ENCODE measurements at regions not wholly inside any gene's neighbourhood (a gene's known extent, or its start where the extent isn't known, plus 50 kb on each side); places are given as distances from the start of the nearest gene placed in this dataset.

GRCh38 chr4:18860836-18861530 is 839.4 kb upstream of the LCORL start:
- no peaks in the 10 kb centered on the region for H3K9me2 ChIP-seq
- DNase-seq = no peak
- H2AFZ ChIP-seq (ENCODE audit: low read depth) = no peak overlapping the region
- no peak overlapping the region for H3K9ac ChIP-seq
- H3K4me2 ChIP-seq = no peak overlapping the region
- no peaks in the 10 kb centered on the region for H3K36me3 ChIP-seq (replicated peaks in 1 of 2; ENCODE audit: control insufficient read depth in 1 of 2, insufficient read depth in 2 of 2, low read length in 1 of 2)
- H3K79me2 ChIP-seq (ENCODE audit: insufficient read depth) = no peaks in the 10 kb centered on the region
- ChIA-PET POLR2A (no interaction called here), CTCF (no interaction called here)
- no peak overlapping the region for H3K4me3 ChIP-seq (ENCODE audit: low read depth in 2 of 2, low read length in 1 of 2)
- no peaks in the 10 kb centered on the region for H4K20me1 ChIP-seq (ENCODE audit: insufficient read depth)
- no peaks in the 10 kb centered on the region for H3F3A ChIP-seq (replicated peaks; ENCODE audit: insufficient read depth)
- H3K4me1 ChIP-seq (ENCODE audit: control insufficient read depth in 1 of 2, insufficient read depth in 2 of 2, low read depth in 1 of 2, low read length in 1 of 2) = no peaks in the 10 kb centered on the region
- no peak for TF ChIP-seq ZBTB33 (IDR thresholded peaks at IDR 0.05; ENCODE audit: borderline replicate concordance, low read depth)
- TF ChIP-seq EZH2phosphoT487 (IDR thresholded peaks at IDR 0.05; ENCODE audit: borderline replicate concordance, low read depth) = no peak
- TF ChIP-seq IRF3 (IDR thresholded peaks at IDR 0.05; ENCODE audit: low read depth, low read length) = no peak
- no peaks in the 10 kb centered on the region for H3K27me3 ChIP-seq (ENCODE audit: insufficient read depth)
- H3K9me3 ChIP-seq = no peaks in the 10 kb centered on the region
- 52% methylated on average over 2 of the region's 2 CpGs for WGBS (ENCODE audit: low lambda C conversion rate)
- no peak overlapping the region for H3K27ac ChIP-seq (ENCODE audit: low read depth in 2 of 2, low read length in 1 of 2)

- H3K4me3 ChIP-seq (ENCODE audit: low read depth in 2 of 2, low read length in 1 of 2) = no peak overlapping the region
- H3K79me2 ChIP-seq (ENCODE audit: insufficient read depth) = no peaks in the 10 kb centered on the region
- 31% methylated on average over 2 of the region's 2 CpGs for WGBS (ENCODE audit: low lambda C conversion rate)
- H2AFZ ChIP-seq (ENCODE audit: low read depth) = no peak overlapping the region
- no peaks in the 10 kb centered on the region for H3K9me3 ChIP-seq
- no peaks in the 10 kb centered on the region for H3K9me2 ChIP-seq
- no peaks in the 10 kb centered on the region for H3K4me1 ChIP-seq (ENCODE audit: control insufficient read depth in 1 of 2, insufficient read depth in 2 of 2, low read depth in 1 of 2, low read length in 1 of 2)
- H3F3A ChIP-seq (replicated peaks; ENCODE audit: insufficient read depth) = no peaks in the 10 kb centered on the region
- ChIA-PET POLR2A (no interaction called here), CTCF (interaction anchor here (1.6 kb wide), 1 partner anchor 10 kb away, joined by 4 read pairs; no protein-coding TSS in a partner anchor)
- no peaks in the 10 kb centered on the region for H3K36me3 ChIP-seq (replicated peaks in 1 of 2; ENCODE audit: control insufficient read depth in 1 of 2, insufficient read depth in 2 of 2, low read length in 1 of 2)
- no peak for DNase-seq
- H3K9ac ChIP-seq = no peak overlapping the region
- H3K27me3 ChIP-seq (ENCODE audit: insufficient read depth) = no peaks in the 10 kb centered on the region
- no peaks in the 10 kb centered on the region for H4K20me1 ChIP-seq (ENCODE audit: insufficient read depth)
- H3K27ac ChIP-seq (ENCODE audit: low read depth in 2 of 2, low read length in 1 of 2) = no peak overlapping the region
- TF ChIP-seq MAX (IDR thresholded peaks at IDR 0.05; ENCODE audit: low read depth) = no peak
- no peak for TF ChIP-seq USF1 (IDR thresholded peaks at IDR 0.05; ENCODE audit: borderline replicate concordance, low read depth)
- no peak for TF ChIP-seq EP300 (IDR thresholded peaks at IDR 0.05; ENCODE audit: borderline replicate concordance in 1 of 2, low read depth in 1 of 2, low read length in 1 of 2)
- TF ChIP-seq TEAD4 (IDR thresholded peaks at IDR 0.05; ENCODE audit: borderline replicate concordance, insufficient read depth) = no peak
- no peak for TF ChIP-seq POLR2AphosphoS5 (IDR thresholded peaks at IDR 0.05; ENCODE audit: low read depth, low read length)
- no peak for TF ChIP-seq CHD2 (IDR thresholded peaks at IDR 0.05; ENCODE audit: low read length, partially characterized antibody)
- TF ChIP-seq JUND (IDR thresholded peaks at IDR 0.05) = no peak
- no peak for TF ChIP-seq ZBTB33 (IDR thresholded peaks at IDR 0.05; ENCODE audit: borderline replicate concordance, low read depth)
- no peak for TF ChIP-seq EZH2phosphoT487 (IDR thresholded peaks at IDR 0.05; ENCODE audit: borderline replicate concordance, low read depth)
- TF ChIP-seq FOXM1 (IDR thresholded peaks at IDR 0.05; ENCODE audit: low read depth) = no peak
- H3K4me2 ChIP-seq = no peak overlapping the region
These were observed 837.9 kb upstream of the LCORL start for GRCh38 chr4:18859468-18859867.

Data from SK-N-SH (cell line).